CD14-positive monocyte (primary cell): ENCODE measurements at regions not wholly inside any gene's neighbourhood (a gene's known extent, or its start where the extent isn't known, plus 50 kb on each side); places are given as distances from the start of the nearest gene placed in this dataset.

Experiments used
- DNase-seq, 3 donors: peaks; one replicate each; pipeline ENCODE4 v3.0.0-alpha.2; 2011 to 2022
- H2AFZ ChIP-seq: 2 replicates; pipeline ENCODE4 v1.6.0; 2012; ENCODE audit warnings: mild to moderate bottlenecking, low read depth, low read length, inconsistent platforms; ENCODE audit not compliant: insufficient read depth, poor library complexity, severe bottlenecking
- H3K27ac ChIP-seq, 2 donors: 1 replicate in 1 of 2; 2 replicates in 1 of 2; pipeline ENCODE4 v1.5.1; 2012 to 2013; ENCODE audit warnings: low read length in 2 of 2, control low read depth in 1 of 2, inconsistent platforms in 1 of 2, low read depth in 1 of 2, mild to moderate bottlenecking in 1 of 2
- H3K27me3 ChIP-seq, 2 donors: one replicate each; pipeline versions ENCODE4 v1.6.0 to v1.6.1; 2011 to 2013; ENCODE audit warnings: low read length in 2 of 2; ENCODE audit not compliant: control insufficient read depth in 2 of 2, insufficient read depth in 2 of 2
- H3K36me3 ChIP-seq, 2 donors: replicated peaks in 1 of 2; 1 replicate in 1 of 2; 2 replicates in 1 of 2; pipeline versions ENCODE4 v1.5.1 to v1.6.1; 2012 to 2013; ENCODE audit warnings: low read length in 2 of 2, control low read depth in 1 of 2, inconsistent platforms in 1 of 2, mild to moderate bottlenecking in 1 of 2; ENCODE audit not compliant: insufficient read depth in 2 of 2, control insufficient read depth in 1 of 2
- H3K4me1 ChIP-seq, 2 donors: 1 replicate in 1 of 2; 2 replicates in 1 of 2; pipeline versions ENCODE4 v1.5.1 to v1.6.1; 2012 to 2013; ENCODE audit warnings: low read length in 2 of 2, control low read depth in 1 of 2, inconsistent platforms in 1 of 2, mild to moderate bottlenecking in 1 of 2, moderate library complexity in 1 of 2; ENCODE audit not compliant: insufficient read depth in 2 of 2, control insufficient read depth in 1 of 2
- H3K4me2 ChIP-seq: replicated peaks from 2 replicates; pipeline ENCODE3; 2012; ENCODE audit warnings: low read length, moderate library complexity, mild to moderate bottlenecking; ENCODE audit not compliant: poor library complexity, severe bottlenecking; ENCODE audit errors: extremely low read depth
- H3K4me3 ChIP-seq, 3 experiments: fragments of 200-600 bp in 1 of 3; sonication (generic) in 1 of 3; replicated peaks in 1 of 3; 1 replicate in 2 of 3; 2 replicates in 1 of 3; pipeline ENCODE4 v1.5.1; 2011 to 2013; ENCODE audit warnings: low read length in 3 of 3, mild to moderate bottlenecking in 3 of 3, control low read depth in 2 of 3, low read depth in 2 of 3, inconsistent platforms in 1 of 3, moderate library complexity in 1 of 3
- H3K79me2 ChIP-seq: 2 replicates; pipeline ENCODE4 v1.6.0; 2012; ENCODE audit warnings: mild to moderate bottlenecking, control low read depth, inconsistent platforms, low read length, moderate library complexity; ENCODE audit not compliant: insufficient read depth
- H3K9ac ChIP-seq: 2 replicates; pipeline ENCODE4 v1.6.0; 2017; ENCODE audit warnings: low read length, mild to moderate bottlenecking; ENCODE audit not compliant: insufficient read depth, poor library complexity, severe bottlenecking
- H3K9me3 ChIP-seq, 2 donors: replicated peaks in 1 of 2; 1 replicate in 1 of 2; 2 replicates in 1 of 2; pipeline versions ENCODE4 v1.5.1 to v1.6.1; 2012 to 2013; ENCODE audit warnings: low read length in 2 of 2, control low read depth in 1 of 2; ENCODE audit not compliant: control insufficient read depth in 1 of 2, insufficient read depth in 1 of 2
- H4K20me1 ChIP-seq: 2 replicates; pipeline ENCODE4 v1.6.0; 2012; ENCODE audit warnings: mild to moderate bottlenecking, low read length, control low read depth, moderate library complexity; ENCODE audit not compliant: insufficient read depth
- H3K27ac Mint-ChIP-seq, 7 donors: one replicate each; pipeline ENCODE4 v1.8.0; 2020; ENCODE audit warnings: mild to moderate bottlenecking in 7 of 7, mixed read lengths in 7 of 7, moderate library complexity in 6 of 7, inconsistent platforms in 2 of 7
- H3K27me3 Mint-ChIP-seq, 3 donors: one replicate each; pipeline ENCODE4 v1.8.0; 2021 to 2022; ENCODE audit warnings: low read depth in 3 of 3, mild to moderate bottlenecking in 3 of 3, mixed read lengths in 3 of 3, moderate library complexity in 3 of 3, inconsistent platforms in 1 of 3
- H3K36me3 Mint-ChIP-seq, 2 donors: one replicate each; pipeline ENCODE4 v1.8.0; 2020; ENCODE audit warnings: mixed read lengths in 2 of 2, inconsistent platforms in 1 of 2, mild to moderate bottlenecking in 1 of 2
- H3K4me1 Mint-ChIP-seq: one replicate; pipeline ENCODE4 v1.8.0; 2020; ENCODE audit warnings: mild to moderate bottlenecking, mixed read lengths
- H3K4me3 Mint-ChIP-seq, 2 donors: one replicate each; pipeline ENCODE4 v1.8.0; 2020; ENCODE audit warnings: mild to moderate bottlenecking in 2 of 2, mixed read lengths in 2 of 2, moderate library complexity in 1 of 2
- H3K9me3 Mint-ChIP-seq, 7 donors: one replicate each; pipeline ENCODE4 v1.8.0; 2020 to 2022; ENCODE audit warnings: mixed read lengths in 7 of 7, mild to moderate bottlenecking in 6 of 7, moderate library complexity in 6 of 7, inconsistent platforms in 2 of 7
- WGBS: methylation state at CpG from one replicate; pipeline ENCODE4 v1.1.5; 2013; ENCODE audit warnings: missing lambda C conversion rate; ENCODE audit not compliant: insufficient coverage; 5-methylcytosine and 5-hydroxymethylcytosine counted together
- intact Hi-C, 2 donors: fragments of 100-400 bp; cut with micrococcal nuclease; formaldehyde crosslinking; loops; one replicate each; pipeline versions ENCODE4 v1.15.0 to v1.15.1; 2023
- TF ChIP-seq, protein P1 (sequence below): fragments of 200-600 bp; IDR thresholded peaks from one replicate; pipeline ENCODE4 v1.8.0; 2022; ENCODE audit warnings: antibody characterized with exemption, mild to moderate bottlenecking

DNA sequence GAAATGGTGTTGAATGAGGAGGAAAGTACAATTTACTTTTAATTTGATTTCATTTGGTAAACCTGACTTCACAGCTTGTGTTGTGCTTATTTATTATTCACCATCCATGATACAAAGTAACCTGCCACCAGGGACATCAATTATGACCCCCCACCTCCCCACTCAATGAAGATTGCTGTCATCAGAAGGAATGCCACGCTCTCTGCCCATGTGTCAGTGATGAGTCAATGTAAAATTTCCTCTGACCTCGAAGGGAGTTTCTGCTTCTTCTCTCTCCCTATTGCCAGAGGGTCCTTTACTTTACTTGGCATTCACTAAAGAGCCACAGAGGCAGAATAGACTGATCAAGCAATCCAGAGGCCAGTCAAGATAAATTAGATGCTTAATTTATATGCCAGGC, 759.7 kb downstream of the CDH11 start:
- Mint-ChIP-seq H3K27me3 (peaks cover 0 to 1% (median 1%) of the 10 kb centered on the region in 3 donors), H3K9me3 (peaks cover 0 to 3% (median 1%) of the 10 kb centered on the region in 7 donors), H3K4me3 (no peak overlapping the region), H3K27ac (no peak overlapping the region), H3K36me3 (no peaks in the 10 kb centered on the region), H3K4me1 (no peaks in the 10 kb centered on the region)
- intact Hi-C loops = no loop called here
- DNase-seq = no peak
- H2AFZ ChIP-seq = no peak overlapping the region
- no peak overlapping the region for H3K4me3 ChIP-seq
- no peaks in the 10 kb centered on the region for H3K27me3 ChIP-seq
- no peaks in the 10 kb centered on the region for H3K36me3 ChIP-seq
- no peak overlapping the region for H3K9ac ChIP-seq
- H3K4me1 ChIP-seq = no peaks in the 10 kb centered on the region
- H3K4me2 ChIP-seq = no peak overlapping the region
- H3K27ac ChIP-seq = no peak overlapping the region
- H3K79me2 ChIP-seq = no peaks in the 10 kb centered on the region
- WGBS = no CpG with 5 or more reads among the region's 2 CpGs
- no peaks in the 10 kb centered on the region for H3K9me3 ChIP-seq
- no peaks in the 10 kb centered on the region for H4K20me1 ChIP-seq
- TF ChIP-seq, protein P1, sequence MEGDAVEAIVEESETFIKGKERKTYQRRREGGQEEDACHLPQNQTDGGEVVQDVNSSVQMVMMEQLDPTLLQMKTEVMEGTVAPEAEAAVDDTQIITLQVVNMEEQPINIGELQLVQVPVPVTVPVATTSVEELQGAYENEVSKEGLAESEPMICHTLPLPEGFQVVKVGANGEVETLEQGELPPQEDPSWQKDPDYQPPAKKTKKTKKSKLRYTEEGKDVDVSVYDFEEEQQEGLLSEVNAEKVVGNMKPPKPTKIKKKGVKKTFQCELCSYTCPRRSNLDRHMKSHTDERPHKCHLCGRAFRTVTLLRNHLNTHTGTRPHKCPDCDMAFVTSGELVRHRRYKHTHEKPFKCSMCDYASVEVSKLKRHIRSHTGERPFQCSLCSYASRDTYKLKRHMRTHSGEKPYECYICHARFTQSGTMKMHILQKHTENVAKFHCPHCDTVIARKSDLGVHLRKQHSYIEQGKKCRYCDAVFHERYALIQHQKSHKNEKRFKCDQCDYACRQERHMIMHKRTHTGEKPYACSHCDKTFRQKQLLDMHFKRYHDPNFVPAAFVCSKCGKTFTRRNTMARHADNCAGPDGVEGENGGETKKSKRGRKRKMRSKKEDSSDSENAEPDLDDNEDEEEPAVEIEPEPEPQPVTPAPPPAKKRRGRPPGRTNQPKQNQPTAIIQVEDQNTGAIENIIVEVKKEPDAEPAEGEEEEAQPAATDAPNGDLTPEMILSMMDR = no peak

DNA sequence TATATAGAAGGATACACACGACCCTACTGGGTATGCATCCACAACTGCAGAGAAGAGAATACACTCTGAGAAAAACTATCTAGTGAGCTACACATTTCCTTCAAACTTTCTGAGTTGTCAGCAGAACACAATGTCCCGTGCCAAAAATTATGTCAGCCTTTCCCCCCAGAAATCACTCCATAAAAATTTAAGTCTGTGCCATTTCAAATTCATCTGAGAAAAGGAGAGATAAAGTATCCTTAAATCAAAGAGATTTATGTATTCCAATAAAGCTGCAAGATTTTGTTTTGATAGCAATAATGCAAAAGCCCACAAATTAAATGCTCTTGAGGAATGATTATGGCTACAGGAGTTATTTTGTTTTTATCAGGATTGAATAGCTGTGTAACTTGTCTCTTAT, 760.1 kb downstream of the CDH11 start:
- H3K4me1 ChIP-seq = no peaks in the 10 kb centered on the region
- H3K27ac ChIP-seq = no peak overlapping the region
- no peak overlapping the region for H3K4me3 ChIP-seq
- no peaks in the 10 kb centered on the region for H4K20me1 ChIP-seq
- no peaks in the 10 kb centered on the region for H3K27me3 ChIP-seq
- TF ChIP-seq, protein P1 = no peak
- no peaks in the 10 kb centered on the region for H3K4me1 Mint-ChIP-seq
- H3K9ac ChIP-seq = no peak overlapping the region
- no peaks in the 10 kb centered on the region for H3K79me2 ChIP-seq
- intact Hi-C loops = no loop called here
- H3K27ac Mint-ChIP-seq = no peak overlapping the region
- H3K9me3 Mint-ChIP-seq = peaks cover 0 to 3% (median 1%) of the 10 kb centered on the region in 7 donors
- no peak overlapping the region for H2AFZ ChIP-seq
- H3K27me3 Mint-ChIP-seq = peaks cover 0 to 1% (median 1%) of the 10 kb centered on the region in 3 donors
- H3K9me3 ChIP-seq = no peaks in the 10 kb centered on the region
- no peak for DNase-seq
- no peaks in the 10 kb centered on the region for H3K36me3 ChIP-seq
- no peak overlapping the region for H3K4me3 Mint-ChIP-seq
- 71% methylated on average over 1 of the region's 2 CpGs for WGBS
- H3K36me3 Mint-ChIP-seq = no peaks in the 10 kb centered on the region
- no peak overlapping the region for H3K4me2 ChIP-seq
